ENCODE measurements at regions not wholly inside any gene's neighbourhood (a gene's known extent, or its start where the extent isn't known, plus 50 kb on each side); places are given as distances from the start of the nearest gene placed in this dataset.

DNA sequence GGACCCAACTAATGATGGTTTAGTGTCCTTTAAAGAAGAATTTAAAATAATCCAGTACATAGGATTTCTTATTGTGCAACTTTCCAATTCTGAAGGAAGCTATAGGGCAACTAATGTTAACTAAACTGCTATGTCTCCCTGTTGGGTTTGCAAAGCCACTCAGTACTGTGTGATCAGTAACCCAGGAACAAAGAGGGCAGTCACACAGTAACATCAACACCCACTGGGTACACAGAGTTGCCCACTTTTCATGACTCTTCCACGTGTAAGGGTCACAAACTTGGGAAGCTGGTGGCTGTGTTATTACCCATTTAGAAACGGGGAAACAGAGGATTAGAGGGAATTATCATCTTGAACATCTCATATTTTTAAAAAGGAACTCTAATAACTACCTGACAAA, 555.0 kb upstream of the DIPK2B start:
- Histone ChIP-seq H3K36me3 (ENCODE audit: control insufficient read depth, low read depth, low read length) (no peaks in the 10 kb centered on the region), H3K9me3 (ENCODE audit: control insufficient read depth, low read depth, low read length) (peaks cover 11% of the 10 kb centered on the region), H3K9ac (ENCODE audit: low read length) (no peak overlapping the region), H3K4me1 (ENCODE audit: control insufficient read depth, low read depth, low read length) (no peaks in the 10 kb centered on the region), H3K4me3 (ENCODE audit: low read length) (no peak overlapping the region), H3K27me3 (ENCODE audit: control insufficient read depth, insufficient read depth, low read length) (no peaks in the 10 kb centered on the region), H3K27ac (ENCODE audit: low read length) (no peak overlapping the region)

DNA sequence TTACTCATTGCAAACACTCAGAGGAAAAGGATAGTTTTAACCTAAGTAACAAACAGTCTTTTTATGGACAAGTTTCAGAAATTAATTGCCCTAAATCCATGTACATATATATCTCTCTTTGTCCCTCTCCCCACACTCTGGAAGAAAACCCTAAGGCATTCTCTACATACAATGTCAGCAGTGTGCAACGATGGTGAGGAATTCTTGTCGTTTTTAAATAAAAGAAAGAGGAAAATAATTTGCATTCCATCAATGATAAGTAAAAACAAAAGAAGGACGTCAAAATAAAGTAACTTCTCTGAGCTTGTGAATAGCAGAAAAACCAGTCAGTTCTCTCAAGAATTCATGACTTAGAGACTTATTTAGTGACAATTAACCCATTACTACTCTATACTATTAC, 550.5 kb upstream of the DIPK2B start:
- Histone ChIP-seq H3K27me3 (ENCODE audit: control insufficient read depth, insufficient read depth, low read length) (no peaks in the 10 kb centered on the region), H3K27ac (ENCODE audit: low read length) (no peak overlapping the region), H3K36me3 (ENCODE audit: control insufficient read depth, low read depth, low read length) (peaks cover 11% of the 10 kb centered on the region), H3K4me3 (ENCODE audit: low read length) (no peak overlapping the region), H3K9ac (ENCODE audit: low read length) (no peak overlapping the region), H3K9me3 (ENCODE audit: control insufficient read depth, low read depth, low read length) (peaks cover 10% of the 10 kb centered on the region), H3K4me1 (ENCODE audit: control insufficient read depth, low read depth, low read length) (no peaks in the 10 kb centered on the region)

DNA sequence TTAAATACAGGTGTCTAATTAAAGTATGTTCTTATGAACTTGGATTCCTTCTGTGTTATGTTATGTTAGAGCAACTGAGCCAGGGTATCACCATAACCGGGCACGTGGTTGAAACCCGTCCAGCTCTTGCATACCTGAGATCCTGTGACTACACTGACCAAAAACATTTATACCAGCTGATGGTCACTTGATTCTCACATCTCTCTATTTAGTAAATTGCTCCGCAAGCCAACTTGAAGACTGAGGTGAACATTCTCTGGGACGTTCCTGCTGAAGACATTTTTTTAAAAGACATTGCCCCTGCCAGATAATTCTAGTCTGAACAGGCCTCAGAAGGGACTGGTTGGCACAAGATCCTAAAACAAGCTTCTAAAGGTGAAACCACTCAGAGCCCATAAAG, 550.0 kb upstream of the DIPK2B start:
- Histone ChIP-seq H3K4me1 (ENCODE audit: control insufficient read depth, low read depth, low read length) (no peaks in the 10 kb centered on the region), H3K36me3 (ENCODE audit: control insufficient read depth, low read depth, low read length) (peaks cover 16% of the 10 kb centered on the region), H3K27me3 (ENCODE audit: control insufficient read depth, insufficient read depth, low read length) (no peaks in the 10 kb centered on the region), H3K9ac (ENCODE audit: low read length) (no peak overlapping the region), H3K4me3 (ENCODE audit: low read length) (no peak overlapping the region), H3K9me3 (ENCODE audit: control insufficient read depth, low read depth, low read length) (peaks cover 11% of the 10 kb centered on the region), H3K27ac (ENCODE audit: low read length) (no peak overlapping the region)

DNA sequence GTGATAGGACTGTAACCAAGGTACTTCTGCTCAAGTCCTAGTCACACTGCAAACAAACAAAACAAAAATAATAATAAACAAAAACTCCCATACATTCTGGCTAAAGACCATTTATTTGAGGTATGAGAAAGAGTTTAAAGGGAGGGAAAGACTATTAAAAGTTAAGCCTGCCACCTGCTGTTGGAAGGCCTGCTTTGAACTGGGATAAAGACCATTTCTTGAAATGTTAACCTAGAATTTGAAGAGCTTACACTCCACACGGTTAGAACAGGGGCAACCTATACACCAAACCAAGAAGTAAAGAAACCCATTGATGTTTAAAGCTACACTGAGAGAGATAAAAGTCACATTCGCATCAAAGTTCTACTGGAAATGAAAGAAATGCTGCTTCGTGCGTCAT, 548.7 kb upstream of the DIPK2B start:
- H3K4me1 ChIP-seq (ENCODE audit: control insufficient read depth, low read depth, low read length) = no peaks in the 10 kb centered on the region
- no peaks in the 10 kb centered on the region for H3K27me3 ChIP-seq (ENCODE audit: control insufficient read depth, insufficient read depth, low read length)
- peaks cover 11% of the 10 kb centered on the region for H3K9me3 ChIP-seq (ENCODE audit: control insufficient read depth, low read depth, low read length)
- no peak overlapping the region for H3K4me3 ChIP-seq (ENCODE audit: low read length)
- H3K9ac ChIP-seq (ENCODE audit: low read length) = no peak overlapping the region
- H3K27ac ChIP-seq (ENCODE audit: low read length) = no peak overlapping the region
- peaks cover 24% of the 10 kb centered on the region for H3K36me3 ChIP-seq (ENCODE audit: control insufficient read depth, low read depth, low read length)

DNA sequence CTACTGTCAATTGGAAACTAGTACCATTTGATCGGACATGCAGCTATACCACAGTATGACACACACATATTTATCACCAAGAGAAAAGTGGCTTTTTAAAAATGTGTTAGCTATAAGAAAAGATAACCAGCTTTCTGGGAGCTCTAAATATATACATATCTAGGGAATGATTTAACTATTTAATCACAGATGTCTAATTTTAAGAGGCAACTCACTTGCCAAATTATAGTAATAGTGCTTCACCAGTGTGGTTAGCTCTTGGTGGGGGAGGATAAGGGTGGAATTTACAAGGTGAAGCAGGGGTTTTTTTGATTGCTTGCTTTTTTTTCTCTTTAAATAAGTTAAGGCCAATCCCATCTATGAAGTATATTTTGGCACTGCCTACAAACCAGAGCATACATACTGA, 547.7 kb upstream of the DIPK2B start:
- H3K27ac ChIP-seq (ENCODE audit: low read length) = no peak overlapping the region
- no peak overlapping the region for H3K4me3 ChIP-seq (ENCODE audit: low read length)
- no peak overlapping the region for H3K9ac ChIP-seq (ENCODE audit: low read length)
- no peaks in the 10 kb centered on the region for H3K27me3 ChIP-seq (ENCODE audit: control insufficient read depth, insufficient read depth, low read length)
- no peaks in the 10 kb centered on the region for H3K4me1 ChIP-seq (ENCODE audit: control insufficient read depth, low read depth, low read length)
- peaks cover 15% of the 10 kb centered on the region for H3K9me3 ChIP-seq (ENCODE audit: control insufficient read depth, low read depth, low read length)
- H3K36me3 ChIP-seq (ENCODE audit: control insufficient read depth, low read depth, low read length) = peaks cover 27% of the 10 kb centered on the region

DNA sequence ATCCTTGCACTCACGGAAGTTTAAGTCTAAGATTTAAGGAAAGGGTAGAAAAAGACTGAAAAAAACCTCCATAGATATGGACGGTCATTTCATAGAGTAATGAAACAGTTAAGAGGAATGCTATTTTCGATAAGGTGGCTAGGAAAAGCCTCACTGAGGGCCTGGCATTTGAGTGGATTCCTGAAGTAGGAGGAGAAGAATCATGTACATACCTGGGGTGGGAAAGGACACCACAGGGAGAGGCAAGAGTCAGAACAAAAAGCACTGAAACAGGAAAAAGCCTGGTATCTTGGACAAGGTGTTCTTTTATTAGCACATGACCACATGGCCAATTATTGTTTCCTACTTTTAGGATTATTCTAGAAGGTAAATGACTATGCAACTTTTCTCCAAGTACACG, 547.2 kb upstream of the DIPK2B start:
- Histone ChIP-seq H3K4me1 (ENCODE audit: control insufficient read depth, low read depth, low read length) (no peaks in the 10 kb centered on the region), H3K36me3 (ENCODE audit: control insufficient read depth, low read depth, low read length) (peaks cover 27% of the 10 kb centered on the region), H3K9me3 (ENCODE audit: control insufficient read depth, low read depth, low read length) (peaks cover 15% of the 10 kb centered on the region), H3K4me3 (ENCODE audit: low read length) (no peak overlapping the region), H3K27me3 (ENCODE audit: control insufficient read depth, insufficient read depth, low read length) (no peaks in the 10 kb centered on the region), H3K9ac (ENCODE audit: low read length) (no peak overlapping the region), H3K27ac (ENCODE audit: low read length) (no peak overlapping the region)

DNA sequence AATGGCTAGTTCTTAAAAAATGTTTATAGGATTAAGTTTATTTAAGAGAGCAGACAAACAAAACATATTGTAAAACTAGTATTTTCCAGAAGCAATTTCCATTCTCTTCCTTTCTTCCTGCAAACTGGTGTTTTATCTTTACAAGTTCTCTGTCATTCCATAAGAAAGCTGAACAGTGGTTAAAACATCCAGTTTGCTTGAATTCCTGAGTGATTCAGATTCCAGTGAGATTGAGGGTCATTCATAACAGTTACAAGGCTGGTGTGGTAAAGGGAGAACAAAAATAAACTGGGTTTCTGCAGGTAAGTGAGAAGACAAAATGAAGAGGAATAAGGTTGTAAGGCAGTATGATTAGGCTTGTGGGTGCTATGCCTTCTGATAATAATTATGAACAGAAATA, 544.8 kb upstream of the DIPK2B start:
- Histone ChIP-seq H3K9ac (ENCODE audit: low read length) (no peak overlapping the region), H3K4me1 (ENCODE audit: control insufficient read depth, low read depth, low read length) (no peaks in the 10 kb centered on the region), H3K27ac (ENCODE audit: low read length) (no peak overlapping the region), H3K9me3 (ENCODE audit: control insufficient read depth, low read depth, low read length) (peaks cover 17% of the 10 kb centered on the region), H3K27me3 (ENCODE audit: control insufficient read depth, insufficient read depth, low read length) (no peaks in the 10 kb centered on the region), H3K4me3 (ENCODE audit: low read length) (no peak overlapping the region), H3K36me3 (ENCODE audit: control insufficient read depth, low read depth, low read length) (peaks cover 27% of the 10 kb centered on the region)

DNA sequence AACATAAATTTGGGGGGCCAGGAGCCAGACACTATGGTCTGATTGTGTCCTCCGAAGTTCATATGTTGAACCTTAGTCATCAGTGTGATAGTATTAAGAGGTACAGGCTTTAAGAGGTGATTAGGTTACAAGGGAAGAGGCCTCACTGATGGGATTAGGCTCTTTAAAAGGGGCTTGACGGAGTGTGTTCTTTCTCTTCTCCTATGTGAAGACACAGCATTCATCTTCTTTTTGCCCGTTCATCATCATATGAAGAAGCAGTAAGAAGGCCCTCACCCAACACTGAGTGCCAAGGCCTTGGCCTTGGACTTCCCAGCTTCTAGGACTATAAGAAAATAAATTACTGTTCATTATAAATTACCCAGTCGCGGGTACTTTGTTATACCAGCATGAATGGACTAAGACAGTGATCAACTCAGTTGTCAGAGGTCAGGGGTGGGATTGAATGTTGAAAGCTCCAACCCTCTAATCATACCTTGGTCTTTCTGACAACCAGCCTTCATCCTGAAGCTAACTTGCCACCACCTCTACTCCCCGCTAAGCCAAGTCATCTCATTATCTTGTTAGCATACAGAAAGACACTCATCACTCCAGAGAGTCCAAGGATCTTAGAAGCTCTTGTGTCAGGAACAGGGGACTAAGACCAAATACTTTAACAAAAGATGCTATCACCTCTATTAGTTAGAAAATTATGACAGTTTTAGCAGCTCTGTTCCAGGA, 543.4 kb upstream of the DIPK2B start:
- Histone ChIP-seq H3K9me3 (ENCODE audit: control insufficient read depth, low read depth, low read length) (peaks cover 26% of the 10 kb centered on the region), H3K4me1 (ENCODE audit: control insufficient read depth, low read depth, low read length) (no peaks in the 10 kb centered on the region), H3K27ac (ENCODE audit: low read length) (no peak overlapping the region), H3K36me3 (ENCODE audit: control insufficient read depth, low read depth, low read length) (peaks cover 27% of the 10 kb centered on the region), H3K9ac (ENCODE audit: low read length) (no peak overlapping the region), H3K27me3 (ENCODE audit: control insufficient read depth, insufficient read depth, low read length) (no peaks in the 10 kb centered on the region), H3K4me3 (ENCODE audit: low read length) (no peak overlapping the region)

DNA sequence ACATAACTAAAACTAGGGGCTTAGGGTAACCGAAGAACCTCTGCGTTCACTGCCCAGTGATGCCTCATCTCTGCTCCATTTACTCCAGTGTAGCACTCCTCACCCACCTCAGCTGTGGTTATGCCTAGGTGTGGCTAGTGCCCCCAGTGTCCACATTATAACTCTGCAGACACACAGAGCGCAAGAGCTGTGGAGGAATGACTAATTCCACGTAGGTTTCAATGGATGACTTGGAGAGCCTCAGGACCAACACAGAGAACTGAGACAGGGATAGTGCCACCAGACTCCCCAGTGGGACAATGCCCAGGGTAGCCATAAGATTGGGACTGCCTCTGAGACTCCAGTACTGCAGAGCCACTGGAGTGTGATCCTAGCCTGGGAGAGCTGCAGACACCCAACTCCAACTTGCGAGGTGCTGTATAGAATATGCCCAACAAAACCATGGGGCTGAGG, 542.4 kb upstream of the DIPK2B start:
- Histone ChIP-seq H3K27ac (ENCODE audit: low read length) (no peak overlapping the region), H3K27me3 (ENCODE audit: control insufficient read depth, insufficient read depth, low read length) (no peaks in the 10 kb centered on the region), H3K36me3 (ENCODE audit: control insufficient read depth, low read depth, low read length) (peaks cover 27% of the 10 kb centered on the region), H3K9ac (ENCODE audit: low read length) (no peak overlapping the region), H3K4me3 (ENCODE audit: low read length) (no peak overlapping the region), H3K4me1 (ENCODE audit: control insufficient read depth, low read depth, low read length) (no peaks in the 10 kb centered on the region), H3K9me3 (ENCODE audit: control insufficient read depth, low read depth, low read length) (peaks cover 27% of the 10 kb centered on the region)

DNA sequence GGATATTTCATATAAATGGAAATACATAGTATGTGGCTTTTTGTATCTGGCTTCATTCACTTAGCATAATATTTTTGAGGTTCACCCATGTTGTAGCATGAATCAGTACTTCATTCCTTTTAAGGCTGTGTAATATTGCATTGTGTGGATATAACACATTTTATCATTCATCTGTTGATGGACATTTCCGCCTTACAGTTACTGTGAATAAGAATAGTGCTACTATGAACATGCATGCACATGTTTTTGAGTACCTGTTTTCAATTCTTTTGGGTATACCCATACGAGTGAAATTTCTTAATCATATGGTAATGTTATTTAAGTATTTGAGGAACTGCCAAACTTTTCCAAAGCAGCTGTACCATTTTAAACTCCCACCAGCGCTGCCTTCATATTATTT, 539.6 kb upstream of the DIPK2B start:
- H3K27ac ChIP-seq (ENCODE audit: low read length) = no peak overlapping the region
- H3K9ac ChIP-seq (ENCODE audit: low read length) = no peak overlapping the region
- no peaks in the 10 kb centered on the region for H3K27me3 ChIP-seq (ENCODE audit: control insufficient read depth, insufficient read depth, low read length)
- H3K9me3 ChIP-seq (ENCODE audit: control insufficient read depth, low read depth, low read length) = peaks cover 20% of the 10 kb centered on the region
- no peaks in the 10 kb centered on the region for H3K4me1 ChIP-seq (ENCODE audit: control insufficient read depth, low read depth, low read length)
- H3K4me3 ChIP-seq (ENCODE audit: low read length) = no peak overlapping the region
- peaks cover 8% of the 10 kb centered on the region for H3K36me3 ChIP-seq (ENCODE audit: control insufficient read depth, low read depth, low read length)

DNA sequence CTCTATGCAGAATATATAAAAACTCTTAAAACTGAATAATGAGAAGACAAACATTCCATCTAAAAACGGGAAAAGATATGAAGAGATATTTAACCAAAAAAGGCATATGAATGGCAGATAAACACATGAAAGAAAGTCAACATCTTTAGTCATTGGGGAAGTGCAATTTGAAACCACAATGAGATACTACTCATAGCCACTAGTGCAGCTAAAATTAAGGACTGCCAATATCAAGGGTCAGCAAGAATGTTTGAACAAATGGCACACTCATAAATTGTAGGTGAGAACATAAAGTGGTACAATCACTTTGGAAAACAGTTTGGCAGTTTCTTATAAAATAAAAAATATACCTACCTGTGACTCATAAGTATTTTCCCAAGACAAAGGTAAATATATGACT, 534.9 kb upstream of the DIPK2B start:
- Histone ChIP-seq H3K9me3 (ENCODE audit: control insufficient read depth, low read depth, low read length) (peaks cover 16% of the 10 kb centered on the region), H3K4me3 (ENCODE audit: low read length) (no peak overlapping the region), H3K27me3 (ENCODE audit: control insufficient read depth, insufficient read depth, low read length) (no peaks in the 10 kb centered on the region), H3K36me3 (ENCODE audit: control insufficient read depth, low read depth, low read length) (no peaks in the 10 kb centered on the region), H3K27ac (ENCODE audit: low read length) (no peak overlapping the region), H3K4me1 (ENCODE audit: control insufficient read depth, low read depth, low read length) (no peaks in the 10 kb centered on the region), H3K9ac (ENCODE audit: low read length) (no peak overlapping the region)

DNA sequence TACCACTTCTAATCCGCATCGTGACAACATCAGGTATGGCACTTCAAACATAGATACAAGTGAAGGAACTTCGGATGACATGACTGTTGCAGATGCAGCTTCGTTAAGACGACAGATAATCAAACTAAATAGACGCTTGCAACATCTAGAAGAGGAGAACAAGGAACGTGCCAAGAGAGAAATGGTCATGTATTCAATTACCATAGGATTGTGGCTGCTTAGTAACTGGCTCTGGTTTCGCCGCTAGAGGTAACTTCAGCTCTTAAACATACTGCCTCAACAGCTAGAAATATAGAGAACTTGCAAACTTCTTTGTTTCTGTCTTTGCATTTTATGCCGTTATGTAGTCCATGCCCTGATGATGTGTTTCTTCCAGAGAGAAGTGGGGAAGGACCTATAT, 530.8 kb upstream of the DIPK2B start:
- no peaks in the 10 kb centered on the region for H3K27me3 ChIP-seq (ENCODE audit: control insufficient read depth, insufficient read depth, low read length)
- H3K36me3 ChIP-seq (ENCODE audit: control insufficient read depth, low read depth, low read length) = no peaks in the 10 kb centered on the region
- no peak overlapping the region for H3K4me3 ChIP-seq (ENCODE audit: low read length)
- H3K9ac ChIP-seq (ENCODE audit: low read length) = no peak overlapping the region
- H3K9me3 ChIP-seq (ENCODE audit: control insufficient read depth, low read depth, low read length) = peaks cover 18% of the 10 kb centered on the region
- no peaks in the 10 kb centered on the region for H3K4me1 ChIP-seq (ENCODE audit: control insufficient read depth, low read depth, low read length)
- no peak overlapping the region for H3K27ac ChIP-seq (ENCODE audit: low read length)

All from iPS-18a (cell line).